ENCODE measurements at regions not wholly inside any gene's neighbourhood (a gene's known extent, or its start where the extent isn't known, plus 50 kb on each side); places are given as distances from the start of the nearest gene placed in this dataset.

GRCh38 chr20:39318911-39319310, 356.8 kb downstream of the DHX35 start:
- Histone ChIP-seq H4K20me1 (ENCODE audit: insufficient read depth, low read length) (no peaks in the 10 kb centered on the region), H3K9ac (ENCODE audit: low read length) (no peak overlapping the region)
- TF ChIP-seq EZH2phosphoT487 (IDR thresholded peaks at IDR 0.05; ENCODE audit: low read depth) (no peak), CTCF (IDR thresholded peaks at IDR 0.05; ENCODE audit: low read depth, low read length) (no peak)

GRCh38 chr20:39312676-39313075, 350.5 kb downstream of the DHX35 start:
- H3K9me3 ChIP-seq (ENCODE audit: insufficient read depth, low read length) = peaks cover 7% of the 10 kb centered on the region
- H3K27me3 ChIP-seq (ENCODE audit: low read depth, low read length) = peaks cover 47% of the 10 kb centered on the region
- no peak for TF ChIP-seq EZH2phosphoT487 (IDR thresholded peaks at IDR 0.05; ENCODE audit: low read depth)
- H4K20me1 ChIP-seq (ENCODE audit: insufficient read depth, low read length) = no peaks in the 10 kb centered on the region
- H3K4me3 ChIP-seq (ENCODE audit: low read length) = no peak overlapping the region
- H3K27ac ChIP-seq (ENCODE audit: low read length) = no peak overlapping the region
- peaks cover 5% of the 10 kb centered on the region for H3K36me3 ChIP-seq (replicated peaks; ENCODE audit: low read depth, low read length)
- H3K4me2 ChIP-seq (ENCODE audit: low read length) = no peak overlapping the region
- peaks cover 25% of the 10 kb centered on the region for H3K4me1 ChIP-seq (ENCODE audit: low read length)
- H3K9ac ChIP-seq (ENCODE audit: low read length) = no peak overlapping the region
- no peak overlapping the region for H2AFZ ChIP-seq (ENCODE audit: low read depth, low read length)
- H3K79me2 ChIP-seq (ENCODE audit: low read length) = no peaks in the 10 kb centered on the region

More at GRCh38 chr20:39318911-39319310, 356.8 kb downstream of the DHX35 start:
- Histone ChIP-seq H3K36me3 (replicated peaks; ENCODE audit: low read depth, low read length) (no peaks in the 10 kb centered on the region), H3K9me3 (ENCODE audit: insufficient read depth, low read length) (no peaks in the 10 kb centered on the region), H3K79me2 (ENCODE audit: low read length) (no peaks in the 10 kb centered on the region), H3K4me2 (ENCODE audit: low read length) (no peak overlapping the region), H3K27ac (ENCODE audit: low read length) (no peak overlapping the region), H3K4me1 (ENCODE audit: low read length) (no peaks in the 10 kb centered on the region), H2AFZ (ENCODE audit: low read depth, low read length) (no peak overlapping the region), H3K4me3 (ENCODE audit: low read length) (no peak overlapping the region), H3K27me3 (ENCODE audit: low read depth, low read length) (peaks cover 23% of the 10 kb centered on the region)

DNA sequence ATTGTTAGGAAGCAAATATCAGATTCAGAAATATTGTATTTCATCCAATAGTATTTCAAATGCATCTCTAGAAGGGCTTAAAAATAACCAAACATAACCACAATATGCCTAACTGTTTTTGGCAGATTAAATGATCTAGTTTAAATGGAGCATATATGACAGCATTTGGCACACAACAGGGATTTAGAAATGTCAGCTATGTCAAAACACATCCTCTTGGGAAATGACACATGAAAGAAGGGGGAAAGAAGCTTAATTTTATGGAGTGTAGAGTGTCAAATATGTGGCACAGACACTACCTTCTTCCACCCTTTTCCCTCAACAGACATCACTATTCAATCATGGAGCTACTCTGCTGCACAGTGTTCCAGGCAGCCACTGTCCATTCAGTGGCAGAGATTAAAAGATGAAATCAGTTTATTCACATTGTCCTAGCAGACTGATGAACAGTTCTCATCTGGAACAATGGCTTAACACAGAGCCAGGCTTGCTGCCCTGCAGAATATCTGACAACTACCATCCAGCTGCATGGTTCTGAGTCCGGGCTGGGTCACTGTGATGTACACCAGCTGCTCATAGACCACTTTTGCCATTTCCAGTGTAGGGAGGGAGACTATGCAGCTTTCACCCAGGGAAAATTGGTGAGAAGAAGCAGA, 349.8 kb downstream of the DHX35 start:
- peaks cover 47% of the 10 kb centered on the region for H3K27me3 ChIP-seq (ENCODE audit: low read depth, low read length)
- no peak overlapping the region for H3K27ac ChIP-seq (ENCODE audit: low read length)
- TF ChIP-seq CTCF (IDR thresholded peaks at IDR 0.05; ENCODE audit: low read depth, low read length) = no peak
- no peak overlapping the region for H2AFZ ChIP-seq (ENCODE audit: low read depth, low read length)
- peaks cover 5% of the 10 kb centered on the region for H3K36me3 ChIP-seq (replicated peaks; ENCODE audit: low read depth, low read length)
- peaks cover 25% of the 10 kb centered on the region for H3K4me1 ChIP-seq (ENCODE audit: low read length)
- no peaks in the 10 kb centered on the region for H3K79me2 ChIP-seq (ENCODE audit: low read length)
- H4K20me1 ChIP-seq (ENCODE audit: insufficient read depth, low read length) = no peaks in the 10 kb centered on the region
- H3K9me3 ChIP-seq (ENCODE audit: insufficient read depth, low read length) = peaks cover 11% of the 10 kb centered on the region
- H3K4me3 ChIP-seq (ENCODE audit: low read length) = no peak overlapping the region
- no peak overlapping the region for H3K9ac ChIP-seq (ENCODE audit: low read length)
- no peak overlapping the region for H3K4me2 ChIP-seq (ENCODE audit: low read length)

DNA sequence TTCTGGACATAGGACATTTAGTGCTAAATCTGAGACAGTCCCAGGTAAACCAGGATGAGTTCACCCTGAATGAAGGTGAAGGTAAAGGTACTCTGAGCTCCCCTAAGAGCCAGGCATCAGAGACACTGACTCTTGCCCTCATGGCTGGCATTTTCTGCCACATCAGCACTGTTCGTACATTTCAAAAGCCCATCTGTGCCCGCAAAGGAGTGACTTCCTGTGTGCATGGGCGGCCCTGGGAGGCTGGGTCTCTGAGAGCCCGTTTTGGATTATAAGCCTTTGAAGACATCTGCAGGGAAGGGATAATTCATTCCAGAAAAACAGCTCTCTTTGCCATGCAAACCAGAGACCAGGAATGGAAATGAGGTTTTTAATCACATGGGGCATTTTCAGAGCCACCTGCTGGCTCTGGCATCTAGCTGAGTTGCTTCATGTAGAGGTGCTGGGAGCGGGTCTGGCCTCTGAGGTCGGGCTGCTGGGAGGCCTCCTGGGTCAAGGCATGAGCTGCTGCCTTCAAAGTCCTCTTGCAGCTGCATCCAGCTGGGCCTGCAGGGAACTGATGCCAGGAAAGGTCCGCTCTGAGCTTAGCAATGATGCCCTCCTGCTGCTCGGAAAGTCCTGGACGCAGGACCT, 348.3 kb downstream of the DHX35 start:
- H4K20me1 ChIP-seq (ENCODE audit: insufficient read depth, low read length) = no peaks in the 10 kb centered on the region
- H3K79me2 ChIP-seq (ENCODE audit: low read length) = no peaks in the 10 kb centered on the region
- no peak overlapping the region for H3K4me3 ChIP-seq (ENCODE audit: low read length)
- H3K27ac ChIP-seq (ENCODE audit: low read length) = no peak overlapping the region
- H3K27me3 ChIP-seq (ENCODE audit: low read depth, low read length) = peaks cover 39% of the 10 kb centered on the region
- TF ChIP-seq CTCF (IDR thresholded peaks at IDR 0.05; ENCODE audit: low read depth, low read length) (no peak), EZH2phosphoT487 (IDR thresholded peaks at IDR 0.05; ENCODE audit: low read depth) (no peak)
- peaks cover 25% of the 10 kb centered on the region for H3K4me1 ChIP-seq (ENCODE audit: low read length)
- H3K36me3 ChIP-seq (replicated peaks; ENCODE audit: low read depth, low read length) = peaks cover 5% of the 10 kb centered on the region
- H2AFZ ChIP-seq (ENCODE audit: low read depth, low read length) = 0 out of 2 replicates have a peak overlapping the region, but pooled peaks have one; percentile 5
- H3K9me3 ChIP-seq (ENCODE audit: insufficient read depth, low read length) = peaks cover 11% of the 10 kb centered on the region
- peak overlapping the region; percentile 24 for H3K4me2 ChIP-seq (ENCODE audit: low read length)
- H3K9ac ChIP-seq (ENCODE audit: low read length) = no peak overlapping the region
